ENCODE measurements at regions not wholly inside any gene's neighbourhood (a gene's known extent, or its start where the extent isn't known, plus 50 kb on each side); places are given as distances from the start of the nearest gene placed in this dataset.
"Not testable (repeated sequence)": the region's sequence is repeated elsewhere in the genome, so short reads cannot be mapped to it uniquely, and the experiment has no call there.

DNA sequence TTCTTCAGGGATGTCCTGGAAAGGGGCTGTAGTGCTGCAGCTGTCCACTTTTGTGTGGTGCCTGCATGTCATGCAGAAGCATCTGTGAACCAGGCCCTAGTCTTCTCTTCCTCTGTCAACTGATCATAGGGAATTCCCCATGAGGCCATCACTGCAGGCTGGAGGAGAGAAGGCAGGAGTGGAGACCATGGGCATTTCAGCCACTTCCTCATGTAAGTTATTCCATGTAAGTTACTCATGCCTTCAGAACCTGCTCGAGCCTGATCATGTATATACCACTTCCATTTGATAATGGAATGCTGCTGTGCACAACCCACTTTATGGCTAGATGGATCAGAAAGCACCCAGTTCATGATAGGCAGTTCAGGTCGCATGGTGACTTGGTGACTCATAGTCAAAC, 714.0 kb downstream of the METTL4 start:
- TF ChIP-seq, protein P1, sequence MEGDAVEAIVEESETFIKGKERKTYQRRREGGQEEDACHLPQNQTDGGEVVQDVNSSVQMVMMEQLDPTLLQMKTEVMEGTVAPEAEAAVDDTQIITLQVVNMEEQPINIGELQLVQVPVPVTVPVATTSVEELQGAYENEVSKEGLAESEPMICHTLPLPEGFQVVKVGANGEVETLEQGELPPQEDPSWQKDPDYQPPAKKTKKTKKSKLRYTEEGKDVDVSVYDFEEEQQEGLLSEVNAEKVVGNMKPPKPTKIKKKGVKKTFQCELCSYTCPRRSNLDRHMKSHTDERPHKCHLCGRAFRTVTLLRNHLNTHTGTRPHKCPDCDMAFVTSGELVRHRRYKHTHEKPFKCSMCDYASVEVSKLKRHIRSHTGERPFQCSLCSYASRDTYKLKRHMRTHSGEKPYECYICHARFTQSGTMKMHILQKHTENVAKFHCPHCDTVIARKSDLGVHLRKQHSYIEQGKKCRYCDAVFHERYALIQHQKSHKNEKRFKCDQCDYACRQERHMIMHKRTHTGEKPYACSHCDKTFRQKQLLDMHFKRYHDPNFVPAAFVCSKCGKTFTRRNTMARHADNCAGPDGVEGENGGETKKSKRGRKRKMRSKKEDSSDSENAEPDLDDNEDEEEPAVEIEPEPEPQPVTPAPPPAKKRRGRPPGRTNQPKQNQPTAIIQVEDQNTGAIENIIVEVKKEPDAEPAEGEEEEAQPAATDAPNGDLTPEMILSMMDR (IDR thresholded peaks at IDR 0.05; ENCODE audit: low read depth, low read length), result not testable (repeated sequence)
- TF ChIP-seq MYC (IDR thresholded peaks at IDR 0.05; ENCODE audit: low read depth, low read length); POLR2A (IDR thresholded peaks at IDR 0.05; ENCODE audit: extremely low read depth, insufficient read length): not testable (repeated sequence)
